GM18511 (cell line): ENCODE measurements at regions not wholly inside any gene's neighbourhood (a gene's known extent, or its start where the extent isn't known, plus 50 kb on each side); places are given as distances from the start of the nearest gene placed in this dataset.
"Not testable (repeated sequence)": the region's sequence is repeated elsewhere in the genome, so short reads cannot be mapped to it uniquely, and the experiment has no call there.

Experiments used
- ATAC-seq: cut with Tn5 transposase; IDR thresholded peaks from one replicate; pipeline ENCODE4 v1.9.1; 2021; ENCODE audit warnings: mild to moderate bottlenecking, moderate library complexity; ENCODE audit not compliant: unreplicated experiment

GRCh38 chr9:115849679-115850412 lies 303.7 kb upstream of the PAPPA start:
- no peak for ATAC-seq

GRCh38 chr9:115850548-115851304 lies 302.9 kb upstream of the PAPPA start:
- no peak for ATAC-seq

- ATAC-seq: no peak
Observed at GRCh38 chr9:115855458-115856133, 298.0 kb upstream of the PAPPA start.

- not testable (repeated sequence) for ATAC-seq
Observed at GRCh38 chr9:115858421-115858820, 295.2 kb upstream of the PAPPA start.

GRCh38 chr9:115862021-115862420 lies 291.6 kb upstream of the PAPPA start:
- no peak for ATAC-seq

GRCh38 chr9:115864581-115864980 lies 289.0 kb upstream of the PAPPA start:
- no peak for ATAC-seq

GRCh38 chr9:115867326-115867725 lies 286.3 kb upstream of the PAPPA start:
- ATAC-seq: no peak

- no peak for ATAC-seq
Observed at GRCh38 chr9:115877852-115878438, 275.6 kb upstream of the PAPPA start.

GRCh38 chr9:115879451-115879850 lies 274.1 kb upstream of the PAPPA start:
- ATAC-seq: no peak

GRCh38 chr9:115880221-115880885 lies 273.2 kb upstream of the PAPPA start:
- ATAC-seq: no peak

- ATAC-seq: no peak
Observed at GRCh38 chr9:115882911-115883310, 270.7 kb upstream of the PAPPA start.

- no peak for ATAC-seq
Observed at GRCh38 chr9:115883467-115884329, 269.9 kb upstream of the PAPPA start.

GRCh38 chr9:115884846-115885245 lies 268.7 kb upstream of the PAPPA start:
- no peak for ATAC-seq

- no peak for ATAC-seq
Observed at GRCh38 chr9:115888131-115888530, 265.5 kb upstream of the PAPPA start.

- no peak for ATAC-seq
Observed at GRCh38 chr9:115891929-115892328, 261.7 kb upstream of the PAPPA start.

- not testable (repeated sequence) for ATAC-seq
Observed at GRCh38 chr9:115898478-115898877, 255.1 kb upstream of the PAPPA start.

GRCh38 chr9:115900698-115901097 lies 252.9 kb upstream of the PAPPA start:
- ATAC-seq: no peak

GRCh38 chr9:115910959-115911358 lies 242.6 kb upstream of the PAPPA start:
- ATAC-seq: no peak

GRCh38 chr9:115912086-115912485 lies 241.5 kb upstream of the PAPPA start:
- no peak for ATAC-seq

GRCh38 chr9:115913696-115914095 lies 239.9 kb upstream of the PAPPA start:
- no peak for ATAC-seq
